SK-N-SH (cell line): ENCODE measurements at regions not wholly inside any gene's neighbourhood (a gene's known extent, or its start where the extent isn't known, plus 50 kb on each side); places are given as distances from the start of the nearest gene placed in this dataset.

ENCODE experiments used
- CTCF ChIP-seq: fragments of 200-600 bp; sonication (generic); IDR thresholded peaks from 2 replicates; pipeline ENCODE4 v1.6.1; 2017; ENCODE audit warnings: antibody characterized with exemption, mild to moderate bottlenecking, moderate library complexity
- ELF1 ChIP-seq: IDR thresholded peaks from 2 replicates; pipeline ENCODE4 v1.4.0; 2012
- EP300 ChIP-seq, 2 experiments: IDR thresholded peaks; 2 replicates each; pipeline versions ENCODE4 v1.4.0 to v1.6.1; 2012; ENCODE audit warnings: borderline replicate concordance in 1 of 2, low read depth in 1 of 2, low read length in 1 of 2
- EZH2phosphoT487 ChIP-seq: fragments of 200-600 bp; sonication (generic); IDR thresholded peaks from 2 replicates; pipeline ENCODE4 v1.6.1; 2017; ENCODE audit warnings: low read depth, mixed run types, mild to moderate bottlenecking, antibody characterized with exemption, moderate library complexity, borderline replicate concordance
- GABPA ChIP-seq: IDR thresholded peaks from 2 replicates; pipeline ENCODE4 v1.4.0; 2012; ENCODE audit warnings: low read depth, mild to moderate bottlenecking
- POLR2AphosphoS5 ChIP-seq: IDR thresholded peaks from 2 replicates; pipeline ENCODE4 v1.6.1; 2012; ENCODE audit warnings: low read depth, low read length
- RFX5 ChIP-seq: IDR thresholded peaks from 2 replicates; pipeline ENCODE4 v1.6.1; 2012; ENCODE audit warnings: mild to moderate bottlenecking, improper control_type of control experiment, low read length
- RXRA ChIP-seq: IDR thresholded peaks from 2 replicates; pipeline ENCODE4 v1.4.0; 2012; ENCODE audit warnings: low read depth, mild to moderate bottlenecking, borderline replicate concordance
- TAF1 ChIP-seq: IDR thresholded peaks from 2 replicates; pipeline ENCODE4 v1.6.1; 2012; ENCODE audit warnings: low read depth, mild to moderate bottlenecking, low read length, moderate library complexity, borderline replicate concordance
- USF2 ChIP-seq: fragments of 150-350 bp; IDR thresholded peaks from 2 replicates; pipeline ENCODE4 v1.6.1; 2017; ENCODE audit warnings: antibody characterized with exemption, low read length, low read depth, borderline replicate concordance
- TF ChIP-seq, protein P1 (sequence below): IDR thresholded peaks from 2 replicates; pipeline ENCODE4 v1.4.0; 2012; ENCODE audit warnings: low read depth
- TF ChIP-seq, protein P2 (sequence below): IDR thresholded peaks from 2 replicates; pipeline ENCODE4 v1.6.1; 2012; ENCODE audit warnings: mild to moderate bottlenecking, low read depth, low read length, moderate library complexity

DNA sequence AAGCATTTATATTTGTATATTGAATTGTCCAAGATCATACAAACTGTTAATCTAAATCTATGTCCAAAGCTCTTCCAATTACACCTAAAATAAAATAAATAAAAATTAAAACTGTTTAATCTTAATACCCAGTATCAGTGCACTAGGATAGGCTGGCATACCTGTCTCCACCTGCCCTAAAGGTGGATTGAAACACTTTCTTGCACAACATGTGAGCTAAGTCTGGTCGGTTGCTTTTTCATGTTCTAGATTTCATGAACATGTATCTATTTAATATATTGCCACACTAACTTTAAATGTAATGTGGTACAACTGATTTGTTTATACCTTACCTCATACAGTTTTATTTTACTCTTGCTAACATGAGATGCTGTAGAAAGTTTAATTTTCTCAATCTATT lies 193.0 kb downstream of the VGLL3 start:
- TF ChIP-seq ELF1 (no peak), EZH2phosphoT487 (no peak), CTCF (no peak), RFX5 (no peak), USF2 (no peak), TAF1 (no peak), GABPA (no peak), EP300 (IDR thresholded peaks at IDR 0.05; ENCODE audit: borderline replicate concordance in 1 of 2, low read depth in 1 of 2, low read length in 1 of 2) (no peak), POLR2AphosphoS5 (no peak), RXRA (no peak)
- TF ChIP-seq, protein P1, sequence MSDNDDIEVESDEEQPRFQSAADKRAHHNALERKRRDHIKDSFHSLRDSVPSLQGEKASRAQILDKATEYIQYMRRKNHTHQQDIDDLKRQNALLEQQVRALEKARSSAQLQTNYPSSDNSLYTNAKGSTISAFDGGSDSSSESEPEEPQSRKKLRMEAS: no peak
- TF ChIP-seq, protein P2, sequence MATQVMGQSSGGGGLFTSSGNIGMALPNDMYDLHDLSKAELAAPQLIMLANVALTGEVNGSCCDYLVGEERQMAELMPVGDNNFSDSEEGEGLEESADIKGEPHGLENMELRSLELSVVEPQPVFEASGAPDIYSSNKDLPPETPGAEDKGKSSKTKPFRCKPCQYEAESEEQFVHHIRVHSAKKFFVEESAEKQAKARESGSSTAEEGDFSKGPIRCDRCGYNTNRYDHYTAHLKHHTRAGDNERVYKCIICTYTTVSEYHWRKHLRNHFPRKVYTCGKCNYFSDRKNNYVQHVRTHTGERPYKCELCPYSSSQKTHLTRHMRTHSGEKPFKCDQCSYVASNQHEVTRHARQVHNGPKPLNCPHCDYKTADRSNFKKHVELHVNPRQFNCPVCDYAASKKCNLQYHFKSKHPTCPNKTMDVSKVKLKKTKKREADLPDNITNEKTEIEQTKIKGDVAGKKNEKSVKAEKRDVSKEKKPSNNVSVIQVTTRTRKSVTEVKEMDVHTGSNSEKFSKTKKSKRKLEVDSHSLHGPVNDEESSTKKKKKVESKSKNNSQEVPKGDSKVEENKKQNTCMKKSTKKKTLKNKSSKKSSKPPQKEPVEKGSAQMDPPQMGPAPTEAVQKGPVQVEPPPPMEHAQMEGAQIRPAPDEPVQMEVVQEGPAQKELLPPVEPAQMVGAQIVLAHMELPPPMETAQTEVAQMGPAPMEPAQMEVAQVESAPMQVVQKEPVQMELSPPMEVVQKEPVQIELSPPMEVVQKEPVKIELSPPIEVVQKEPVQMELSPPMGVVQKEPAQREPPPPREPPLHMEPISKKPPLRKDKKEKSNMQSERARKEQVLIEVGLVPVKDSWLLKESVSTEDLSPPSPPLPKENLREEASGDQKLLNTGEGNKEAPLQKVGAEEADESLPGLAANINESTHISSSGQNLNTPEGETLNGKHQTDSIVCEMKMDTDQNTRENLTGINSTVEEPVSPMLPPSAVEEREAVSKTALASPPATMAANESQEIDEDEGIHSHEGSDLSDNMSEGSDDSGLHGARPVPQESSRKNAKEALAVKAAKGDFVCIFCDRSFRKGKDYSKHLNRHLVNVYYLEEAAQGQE: no peak
